BLaER1 (cell line): ENCODE measurements at regions not wholly inside any gene's neighbourhood (a gene's known extent, or its start where the extent isn't known, plus 50 kb on each side); places are given as distances from the start of the nearest gene placed in this dataset.

Experiments
- H3K27ac ChIP-seq: shearing (Covaris generic); formaldehyde crosslinking; 2 replicates; pipeline ENCODE4 v1.8.1; 2022
- H3K27me3 ChIP-seq: shearing (Covaris generic); formaldehyde crosslinking; 2 replicates; pipeline ENCODE4 v1.8.1; 2022
- H3K36me3 ChIP-seq: shearing (Covaris generic); formaldehyde crosslinking; 2 replicates; pipeline ENCODE4 v1.8.1; 2022
- H3K4me1 ChIP-seq: shearing (Covaris generic); formaldehyde crosslinking; 2 replicates; pipeline ENCODE4 v1.8.1; 2022
- H3K4me2 ChIP-seq: shearing (Covaris generic); formaldehyde crosslinking; 2 replicates; pipeline ENCODE4 v1.8.1; 2022
- H3K4me3 ChIP-seq: shearing (Covaris generic); formaldehyde crosslinking; 2 replicates; pipeline ENCODE4 v1.8.1; 2022
- H3K9ac ChIP-seq: shearing (Covaris generic); formaldehyde crosslinking; 2 replicates; pipeline ENCODE4 v1.8.1; 2022
- H3K9me3 ChIP-seq: shearing (Covaris generic); formaldehyde crosslinking; 2 replicates; pipeline ENCODE4 v1.8.1; 2022
- H4K20me1 ChIP-seq: shearing (Covaris generic); formaldehyde crosslinking; 2 replicates; pipeline ENCODE4 v1.8.1; 2022
- Cebpa-rat ChIP-seq: shearing (Covaris generic); IDR thresholded peaks from 2 replicates; pipeline ENCODE4 v1.8.1; 2022

- TF ChIP-seq Cebpa-rat: no peak
- peaks cover 90% of the 10 kb centered on the region for H3K4me1 ChIP-seq
- H3K4me2 ChIP-seq: 0 out of 2 replicates have a peak overlapping the region, but pooled peaks have one; percentile 15
- H3K9ac ChIP-seq: no peak overlapping the region
- H3K27me3 ChIP-seq: no peaks in the 10 kb centered on the region
- no peaks in the 10 kb centered on the region for H3K9me3 ChIP-seq
- no peak overlapping the region for H3K27ac ChIP-seq
- H3K36me3 ChIP-seq: no peaks in the 10 kb centered on the region
- no peak overlapping the region for H3K4me3 ChIP-seq
- H4K20me1 ChIP-seq: no peaks in the 10 kb centered on the region
Measured at GRCh38 chr2:88842656-88843460, 151.4 kb downstream of the RPIA start.

DNA sequence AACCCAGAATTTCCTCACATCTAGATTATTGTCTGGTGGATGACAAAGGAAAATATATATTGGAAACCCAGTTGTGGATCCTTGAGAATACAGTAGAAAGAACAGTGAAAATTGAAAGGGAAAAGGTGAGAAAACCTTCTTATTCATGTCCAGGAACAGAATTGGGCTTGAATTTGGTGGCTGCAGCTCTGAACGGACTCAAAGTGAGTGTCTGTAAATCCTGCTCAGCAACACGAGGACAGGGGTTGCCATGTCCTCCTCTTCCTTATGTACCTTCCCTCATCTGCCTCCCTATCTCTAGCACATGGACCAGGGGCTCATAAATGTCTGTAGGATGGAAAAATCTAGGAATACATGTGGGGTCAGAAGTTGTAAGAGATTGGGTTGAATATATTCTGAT is 152.2 kb downstream of the RPIA start:
- no peak overlapping the region for H3K4me3 ChIP-seq
- H3K27me3 ChIP-seq: no peaks in the 10 kb centered on the region
- H3K4me1 ChIP-seq: peaks cover 85% of the 10 kb centered on the region
- H3K9me3 ChIP-seq: no peaks in the 10 kb centered on the region
- peak overlapping the region; percentile 7; the same call in 1 of the 2 replicates for H3K27ac ChIP-seq
- H4K20me1 ChIP-seq: no peaks in the 10 kb centered on the region
- no peak for TF ChIP-seq Cebpa-rat
- H3K4me2 ChIP-seq: no peak overlapping the region
- no peaks in the 10 kb centered on the region for H3K36me3 ChIP-seq
- H3K9ac ChIP-seq: no peak overlapping the region

DNA sequence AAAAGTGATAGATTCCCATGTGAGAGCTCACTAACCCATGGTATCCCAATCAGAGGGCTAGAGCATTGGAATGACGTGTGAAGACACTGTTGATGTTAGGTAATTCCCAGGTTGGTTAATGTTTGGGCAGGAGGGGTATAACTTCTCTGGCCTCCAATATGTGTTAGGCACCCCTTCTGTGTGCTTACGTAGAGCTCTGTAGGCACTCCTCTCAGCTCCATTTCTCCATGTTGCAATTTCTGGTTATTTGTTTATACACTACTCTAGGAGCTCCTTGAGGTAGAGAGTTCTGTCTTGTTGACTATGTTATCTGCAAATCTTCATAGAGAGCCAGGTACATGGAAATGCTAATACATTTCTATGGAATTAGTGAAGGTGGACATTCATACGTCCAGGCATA is 153.5 kb downstream of the RPIA start:
- H3K9ac ChIP-seq: no peak overlapping the region
- H3K4me3 ChIP-seq: no peak overlapping the region
- H3K4me1 ChIP-seq: peaks cover 72% of the 10 kb centered on the region
- H3K27ac ChIP-seq: peak overlapping the region; percentile 59
- peak overlapping the region; percentile 77 for H3K4me2 ChIP-seq
- no peaks in the 10 kb centered on the region for H3K36me3 ChIP-seq
- no peaks in the 10 kb centered on the region for H3K27me3 ChIP-seq
- no peaks in the 10 kb centered on the region for H4K20me1 ChIP-seq
- no peaks in the 10 kb centered on the region for H3K9me3 ChIP-seq
- TF ChIP-seq Cebpa-rat: no peak

DNA sequence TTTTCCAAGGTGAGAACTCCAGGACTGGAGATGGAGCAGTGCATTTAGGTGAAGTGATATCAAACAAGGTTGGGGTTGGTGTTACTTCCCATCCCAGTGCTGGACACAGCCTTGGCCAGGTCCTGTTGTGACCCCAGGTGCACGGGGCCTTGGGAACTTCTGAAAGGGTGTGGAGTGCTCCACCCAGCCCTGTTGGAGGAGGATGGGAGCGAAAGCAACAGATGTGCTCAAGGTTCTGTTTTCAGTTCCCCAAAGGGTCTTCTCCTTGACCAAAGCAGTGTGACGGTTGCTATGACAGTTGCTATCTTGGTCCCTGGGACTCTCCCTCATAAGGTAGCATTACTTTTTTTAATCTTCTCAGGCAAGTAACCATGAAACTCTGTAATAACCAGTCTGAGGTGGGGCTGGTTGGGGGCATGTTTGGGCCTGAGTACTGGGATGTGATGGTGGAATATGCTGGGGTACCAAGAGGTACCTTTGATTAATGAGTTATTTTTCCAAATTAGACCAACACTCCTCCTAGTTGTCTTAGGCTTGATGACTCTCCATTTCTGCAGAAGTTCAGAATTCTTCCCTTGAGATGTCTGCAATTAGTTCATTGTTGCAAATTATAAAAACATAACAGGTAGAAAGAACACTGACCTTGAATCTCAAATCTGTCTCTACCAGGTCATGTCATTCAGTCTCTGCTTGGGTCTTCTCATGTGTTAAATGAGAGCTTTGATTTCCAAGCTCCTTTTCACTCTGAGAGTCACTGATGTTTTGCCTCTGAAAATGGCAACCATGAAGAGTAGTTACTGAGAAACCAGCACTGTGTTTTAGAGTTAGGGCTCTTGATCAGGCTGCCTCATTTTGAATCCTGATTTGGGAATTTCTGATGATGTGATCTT is 154.5 kb downstream of the RPIA start:
- H4K20me1 ChIP-seq: no peaks in the 10 kb centered on the region
- TF ChIP-seq Cebpa-rat: no peak
- H3K27me3 ChIP-seq: no peaks in the 10 kb centered on the region
- H3K9me3 ChIP-seq: no peaks in the 10 kb centered on the region
- peak overlapping the region; percentile 77 for H3K4me2 ChIP-seq
- H3K9ac ChIP-seq: no peak overlapping the region
- peaks cover 79% of the 10 kb centered on the region for H3K4me1 ChIP-seq
- H3K27ac ChIP-seq: peak overlapping the region; percentile 72
- no peaks in the 10 kb centered on the region for H3K36me3 ChIP-seq
- H3K4me3 ChIP-seq: no peak overlapping the region

GRCh38 chr2:88852753-88853402 is 161.4 kb downstream of the RPIA start:
- Histone ChIP-seq H3K27ac (no peak overlapping the region), H3K27me3 (no peaks in the 10 kb centered on the region), H4K20me1 (no peaks in the 10 kb centered on the region), H3K9ac (no peak overlapping the region), H3K36me3 (peaks cover 5% of the 10 kb centered on the region; the same call in 1 of the 2 replicates), H3K4me3 (no peak overlapping the region), H3K4me1 (peaks cover 64% of the 10 kb centered on the region), H3K4me2 (peak overlapping the region; percentile 40), H3K9me3 (no peaks in the 10 kb centered on the region)
- TF ChIP-seq Cebpa-rat: no peak

- H3K9ac ChIP-seq: no peak overlapping the region
Measured at GRCh38 chr2:88853403-88853790, 161.9 kb downstream of the RPIA start.

DNA sequence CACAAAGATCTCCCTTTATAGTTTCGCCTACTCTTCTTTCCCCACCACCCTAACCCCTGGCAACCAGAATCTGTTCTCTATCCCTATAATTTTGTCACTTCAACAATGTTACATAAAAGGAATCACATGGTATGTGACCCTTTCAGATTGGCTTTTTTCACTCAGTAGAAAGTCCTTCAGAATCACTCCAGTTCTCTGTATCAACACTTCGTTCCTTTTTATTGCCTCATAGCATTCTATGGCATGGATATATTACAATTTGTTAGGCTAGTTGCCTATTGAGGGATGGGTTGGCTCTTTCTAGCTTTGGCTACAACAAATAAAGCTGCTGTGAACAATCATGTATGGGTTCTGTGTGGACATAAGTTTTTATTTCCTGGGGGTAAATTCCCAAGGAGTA is 163.1 kb downstream of the RPIA start:
- TF ChIP-seq Cebpa-rat: no peak
- no peak overlapping the region for H3K27ac ChIP-seq
- H4K20me1 ChIP-seq: no peaks in the 10 kb centered on the region
- no peak overlapping the region for H3K4me3 ChIP-seq
- no peaks in the 10 kb centered on the region for H3K9me3 ChIP-seq
- no peaks in the 10 kb centered on the region for H3K27me3 ChIP-seq
- H3K4me1 ChIP-seq: peaks cover 77% of the 10 kb centered on the region
- H3K4me2 ChIP-seq: no peak overlapping the region
- H3K9ac ChIP-seq: no peak overlapping the region
- H3K36me3 ChIP-seq: peaks cover 7% of the 10 kb centered on the region

More at GRCh38 chr2:88853403-88853790, 161.9 kb downstream of the RPIA start:
- Histone ChIP-seq H3K27me3 (no peaks in the 10 kb centered on the region), H3K4me2 (peak overlapping the region; percentile 40), H3K36me3 (peaks cover 5% of the 10 kb centered on the region; the same call in 1 of the 2 replicates), H3K4me3 (no peak overlapping the region), H4K20me1 (no peaks in the 10 kb centered on the region), H3K9me3 (no peaks in the 10 kb centered on the region), H3K27ac (0 out of 2 replicates have a peak overlapping the region, but pooled peaks have one; percentile 24), H3K4me1 (peaks cover 66% of the 10 kb centered on the region)
- no peak for TF ChIP-seq Cebpa-rat

DNA sequence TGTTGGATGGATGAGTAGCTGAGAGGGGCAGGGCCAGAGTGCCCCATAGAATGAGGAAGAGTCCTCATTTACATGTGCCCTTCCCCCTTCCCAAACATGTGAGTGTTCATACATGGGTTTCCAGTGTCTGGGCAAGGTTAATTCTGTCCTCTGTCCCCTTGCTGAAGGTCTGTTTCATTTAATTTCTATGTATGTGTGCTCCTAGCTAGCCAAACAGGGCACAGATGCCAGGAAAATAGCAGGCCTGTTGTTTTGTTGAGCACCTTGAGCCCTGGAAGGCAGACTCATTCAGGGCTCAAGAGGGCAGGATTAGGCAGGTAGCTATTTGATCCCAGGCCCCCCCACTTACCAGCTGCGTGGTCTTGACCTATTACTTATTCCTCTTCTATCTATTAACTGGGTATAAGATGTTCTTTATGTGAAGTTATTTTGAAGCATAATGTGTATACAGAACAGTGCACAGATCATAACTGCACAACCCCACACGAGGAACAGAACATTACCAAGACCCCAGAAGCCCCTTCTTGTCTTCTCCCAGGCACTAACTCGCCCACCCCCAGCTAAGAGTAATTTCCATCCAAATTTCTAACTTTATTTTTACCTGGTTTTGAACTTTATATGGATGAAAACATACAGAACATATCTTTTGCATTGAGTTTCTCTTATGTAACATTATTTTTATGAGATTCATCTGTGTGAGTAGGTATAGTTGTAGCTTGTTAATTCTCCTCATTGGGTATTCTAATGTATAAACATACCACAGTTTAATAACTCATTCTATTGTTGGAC is 164.3 kb downstream of the RPIA start:
- Histone ChIP-seq H3K9ac (no peak overlapping the region), H4K20me1 (no peaks in the 10 kb centered on the region), H3K4me3 (no peak overlapping the region), H3K36me3 (peaks cover 17% of the 10 kb centered on the region), H3K27ac (no peak overlapping the region), H3K27me3 (no peaks in the 10 kb centered on the region), H3K4me2 (peak overlapping the region; percentile 31), H3K9me3 (peaks cover 6% of the 10 kb centered on the region), H3K4me1 (peaks cover 82% of the 10 kb centered on the region)
- TF ChIP-seq Cebpa-rat: no peak
